Kidney (tissue), 13 donors: ENCODE measurements at regions not wholly inside any gene's neighbourhood (a gene's known extent, or its start where the extent isn't known, plus 50 kb on each side); places are given as distances from the start of the nearest gene placed in this dataset.
A peak's percentile ranks its signal among the peaks of the same experiment; 100 is the strongest.
"Not testable (repeated sequence)": the region's sequence is repeated elsewhere in the genome, so short reads cannot be mapped to it uniquely, and the experiment has no call there.

Experiments used
- DNase-seq, 5 donors: peaks; one replicate each; pipeline ENCODE4 v3.0.0-alpha.2; 2013 to 2020
- FAIRE-seq: peaks from 2 replicates; lab custom pipeline; 2012; peaks lifted over from hg19 to GRCh38; lab: Jason Lieb, UNC
- H3K27ac ChIP-seq, 2 donors: one replicate each; pipeline ENCODE4 v1.7.0; 2013; ENCODE audit warnings: low read depth in 2 of 2, low read length in 2 of 2, inconsistent platforms in 1 of 2
- H3K27me3 ChIP-seq: one replicate; pipeline ENCODE4 v1.7.1; 2013; ENCODE audit warnings: low read length, inconsistent platforms; ENCODE audit not compliant: control insufficient read depth, insufficient read depth
- H3K36me3 ChIP-seq, 3 donors: one replicate each; pipeline versions ENCODE4 v1.7.0 to v1.7.1; 2013; ENCODE audit warnings: low read length in 3 of 3, control low read depth in 1 of 3, inconsistent platforms in 1 of 3; ENCODE audit not compliant: insufficient read depth in 3 of 3, control insufficient read depth in 2 of 3
- H3K4me1 ChIP-seq, 3 donors: one replicate each; pipeline versions ENCODE4 v1.7.0 to v1.7.1; 2013; ENCODE audit warnings: low read length in 3 of 3, inconsistent platforms in 1 of 3, low read depth in 1 of 3; ENCODE audit not compliant: control insufficient read depth in 2 of 3, insufficient read depth in 2 of 3
- H3K4me3 ChIP-seq, 3 donors: one replicate each; pipeline versions ENCODE4 v1.7.0 to v1.8.1; 2013; ENCODE audit warnings: low read length in 3 of 3, control low read depth in 1 of 3, inconsistent platforms in 1 of 3
- H3K9ac ChIP-seq, 3 donors: one replicate each; pipeline versions ENCODE4 v1.7.0 to v1.7.1; 2013; ENCODE audit warnings: low read length in 3 of 3, control low read depth in 1 of 3, inconsistent platforms in 1 of 3
- H3K9me3 ChIP-seq, 3 donors: one replicate each; pipeline versions ENCODE4 v1.7.0 to v1.7.1; 2013; ENCODE audit warnings: low read length in 3 of 3, control low read depth in 1 of 3, inconsistent platforms in 1 of 3; ENCODE audit not compliant: control insufficient read depth in 2 of 3, insufficient read depth in 1 of 3
- CTCF ChIP-seq: IDR thresholded peaks from 3 replicates; pipeline ENCODE4 v1.5.1; 2012; ENCODE audit warnings: mild to moderate bottlenecking, moderate library complexity, borderline replicate concordance; ENCODE audit not compliant: insufficient read depth; ENCODE audit errors: extremely low read depth
- intact Hi-C: fragments of 100-400 bp; cut with DNase I; formaldehyde crosslinking; loops from one replicate; pipeline ENCODE4 v1.11.1; 2022
- donor health status: control.
- donor health status: control.
- donor health status: control.
- donor health status: control.
- donor health status: control.
- donor health status: DM: yes; HTN: yes; CAD: no.
- donor health status: Normal renal cell carcinoma (clear cell type).

- intact Hi-C loops = no loop called here
- no peak for TF ChIP-seq CTCF
- no peak for FAIRE-seq
Measured at GRCh38 chr16:13631213-13631767, 288.7 kb upstream of the ERCC4 start.

GRCh38 chr16:13631916-13632315 is 288.0 kb upstream of the ERCC4 start:
- TF ChIP-seq CTCF = no peak
- FAIRE-seq = no peak
- Histone ChIP-seq H3K36me3 (no peaks in the 10 kb centered on the region), H3K27me3 (no peaks in the 10 kb centered on the region), H3K9me3 (no peaks in the 10 kb centered on the region), H3K9ac (no peak overlapping the region), H3K4me1 (no peaks in the 10 kb centered on the region), H3K27ac (no peak overlapping the region), H3K4me3 (no peak overlapping the region)
- no peak for DNase-seq
- intact Hi-C loops = no loop called here

More at GRCh38 chr16:13631213-13631767, 288.7 kb upstream of the ERCC4 start:
- H3K9me3 ChIP-seq = no peaks in the 10 kb centered on the region
- DNase-seq = no peak
- no peak overlapping the region for H3K4me3 ChIP-seq
- no peaks in the 10 kb centered on the region for H3K27me3 ChIP-seq
- H3K4me1 ChIP-seq = no peaks in the 10 kb centered on the region
- H3K36me3 ChIP-seq = no peaks in the 10 kb centered on the region
- no peak overlapping the region for H3K27ac ChIP-seq
- H3K9ac ChIP-seq = no peak overlapping the region

- H3K36me3 ChIP-seq, DNase-seq, H3K4me3 ChIP-seq, H3K9me3 ChIP-seq, FAIRE-seq, H3K27ac ChIP-seq, H3K27me3 ChIP-seq, H3K9ac ChIP-seq, H3K4me1 ChIP-seq, intact Hi-C loops: not testable (repeated sequence)
Measured at GRCh38 chr16:13632504-13632903, 287.4 kb upstream of the ERCC4 start.

- TF ChIP-seq CTCF = no peak
- no peaks in the 10 kb centered on the region for H3K4me1 ChIP-seq
- H3K27ac ChIP-seq = no peak overlapping the region
- H3K9me3 ChIP-seq = no peaks in the 10 kb centered on the region
- H3K9ac ChIP-seq = no peak overlapping the region
- H3K36me3 ChIP-seq = no peaks in the 10 kb centered on the region
- FAIRE-seq (no peak), DNase-seq (peak in 4 of 5 donors; percentile 38 to 62 (median 52))
- no peak overlapping the region for H3K4me3 ChIP-seq
- no peaks in the 10 kb centered on the region for H3K27me3 ChIP-seq
- intact Hi-C loops = no loop called here
Measured at GRCh38 chr16:13633391-13633861, 286.5 kb upstream of the ERCC4 start.
